PFSK-1 (cell line): ENCODE measurements at regions not wholly inside any gene's neighbourhood (a gene's known extent, or its start where the extent isn't known, plus 50 kb on each side); places are given as distances from the start of the nearest gene placed in this dataset.

ENCODE experiments used
- FOXP2 ChIP-seq: optimal IDR thresholded peaks from 2 replicates; pipeline ENCODE3; 2011; ENCODE audit warnings: borderline replicate concordance, control low read depth, inconsistent platforms; ENCODE audit not compliant: insufficient read depth; ENCODE audit errors: extremely low read length, extremely low read depth
- POLR2AphosphoS5 ChIP-seq: IDR thresholded peaks from 2 replicates; pipeline ENCODE4 v1.6.1; 2012; ENCODE audit warnings: low read depth, mild to moderate bottlenecking, control low read depth, low read length, moderate library complexity
- SIN3A ChIP-seq: IDR thresholded peaks from 2 replicates; pipeline ENCODE4 v1.6.1; 2012; ENCODE audit warnings: mild to moderate bottlenecking, low read length, moderate library complexity, borderline replicate concordance; ENCODE audit not compliant: insufficient read depth
- TAF1 ChIP-seq: IDR thresholded peaks from 2 replicates; pipeline ENCODE4 v1.6.1; 2012; ENCODE audit warnings: low read length, control low read depth, borderline replicate concordance; ENCODE audit not compliant: insufficient read depth

DNA sequence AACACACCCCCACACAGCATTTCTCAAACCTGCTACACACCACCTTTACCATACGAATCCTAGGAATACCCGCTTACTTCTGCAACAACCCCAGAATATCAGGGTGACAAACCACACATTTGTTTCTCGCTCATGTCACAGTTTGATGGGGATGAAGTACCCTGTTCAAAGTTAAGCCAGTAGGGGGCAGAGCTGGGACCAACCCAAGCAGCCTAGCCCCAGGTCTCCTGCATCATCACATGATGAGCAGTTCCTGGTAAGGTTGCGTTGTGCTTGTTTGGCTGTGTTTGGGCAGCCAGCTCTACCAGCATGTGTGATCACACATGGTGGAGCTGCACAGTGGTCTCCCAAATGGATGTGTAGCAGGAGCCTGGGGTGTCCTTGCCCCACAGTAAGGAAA, 103.6 kb upstream of the C16orf82 start:
- TF ChIP-seq POLR2AphosphoS5 (no peak), TAF1 (no peak), SIN3A (no peak), FOXP2 (no peak)
